GM21717 (cell line): ENCODE measurements at regions not wholly inside any gene's neighbourhood (a gene's known extent, or its start where the extent isn't known, plus 50 kb on each side); places are given as distances from the start of the nearest gene placed in this dataset.

Source experiments
- ATAC-seq: cut with Tn5 transposase; IDR thresholded peaks from one replicate; pipeline ENCODE4 v1.9.1; 2021; ENCODE audit warnings: mild to moderate bottlenecking, moderate library complexity; ENCODE audit not compliant: unreplicated experiment

GRCh38 chr12:25818596-25819390 is 139.7 kb upstream of the RASSF8 start:
- no peak for ATAC-seq

GRCh38 chr12:25819691-25820090 is 138.8 kb upstream of the RASSF8 start:
- no peak for ATAC-seq

- no peak for ATAC-seq
These were observed 136.2 kb upstream of the RASSF8 start for GRCh38 chr12:25822281-25822680.

GRCh38 chr12:25824734-25825133 is 133.7 kb upstream of the RASSF8 start:
- no peak for ATAC-seq

- ATAC-seq, result no peak
These were observed 133.0 kb upstream of the RASSF8 start for GRCh38 chr12:25825446-25825845.

GRCh38 chr12:25827141-25827540 is 131.3 kb upstream of the RASSF8 start:
- ATAC-seq, result no peak

- no peak for ATAC-seq
These were observed 130.7 kb upstream of the RASSF8 start for GRCh38 chr12:25827747-25828146.

GRCh38 chr12:25828188-25828587 is 130.3 kb upstream of the RASSF8 start:
- ATAC-seq, result no peak

GRCh38 chr12:25829192-25829591 is 129.3 kb upstream of the RASSF8 start:
- ATAC-seq, result no peak

GRCh38 chr12:25830456-25830855 is 128.0 kb upstream of the RASSF8 start:
- ATAC-seq, result no peak

- no peak for ATAC-seq
These were observed 124.8 kb upstream of the RASSF8 start for GRCh38 chr12:25833657-25834056.

GRCh38 chr12:25835385-25835784 is 123.1 kb upstream of the RASSF8 start:
- no peak for ATAC-seq

GRCh38 chr12:25838007-25838406 is 120.5 kb upstream of the RASSF8 start:
- ATAC-seq, result no peak

GRCh38 chr12:25839470-25839869 is 119.0 kb upstream of the RASSF8 start:
- ATAC-seq, result no peak

GRCh38 chr12:25840678-25841465 is 117.6 kb upstream of the RASSF8 start:
- no peak for ATAC-seq

GRCh38 chr12:25842254-25842653 is 116.2 kb upstream of the RASSF8 start:
- no peak for ATAC-seq

- no peak for ATAC-seq
These were observed 114.5 kb upstream of the RASSF8 start for GRCh38 chr12:25843976-25844375.

- ATAC-seq, result no peak
These were observed 113.1 kb upstream of the RASSF8 start for GRCh38 chr12:25845415-25845814.

GRCh38 chr12:25852792-25853191 is 105.7 kb upstream of the RASSF8 start:
- ATAC-seq, result no peak

GRCh38 chr12:25853316-25854095 is 105.0 kb upstream of the RASSF8 start:
- ATAC-seq, result no peak

GRCh38 chr12:25854991-25855390 is 103.5 kb upstream of the RASSF8 start:
- ATAC-seq, result no peak
